Activated naive CD8-positive, alpha-beta T cell treated with anti-CD3 and anti-CD28 coated beads, Interleukin-2, amount 50 U/mL, for 24 hours (primary cell): ENCODE measurements at regions not wholly inside any gene's neighbourhood (a gene's known extent, or its start where the extent isn't known, plus 50 kb on each side); places are given as distances from the start of the nearest gene placed in this dataset.

ENCODE experiments used
- ATAC-seq: fragments of 150-1000 bp; cut with Tn5 transposase; one replicate; pipeline ENCODE4 v1.10.0; 2021
- DNase-seq: peaks from one replicate; pipeline ENCODE4 v3.0.0; 2021
- H3K27ac Mint-ChIP-seq: one replicate; pipeline ENCODE4 v1.8.0; 2021; ENCODE audit warnings: mild to moderate bottlenecking, mixed read lengths
- H3K27me3 Mint-ChIP-seq: one replicate; pipeline ENCODE4 v1.8.0; 2021; ENCODE audit warnings: mixed read lengths
- H3K36me3 Mint-ChIP-seq: one replicate; pipeline ENCODE4 v1.8.0; 2021; ENCODE audit warnings: low read depth, mixed read lengths
- H3K4me1 Mint-ChIP-seq: one replicate; pipeline ENCODE4 v1.8.0; 2021; ENCODE audit warnings: mixed read lengths
- H3K4me3 Mint-ChIP-seq: one replicate; pipeline ENCODE4 v1.8.0; 2021; ENCODE audit warnings: mild to moderate bottlenecking, moderate library complexity, mixed read lengths
- H3K9me3 Mint-ChIP-seq: one replicate; pipeline ENCODE4 v1.8.0; 2021; ENCODE audit warnings: mixed read lengths

- no peaks in the 10 kb centered on the region for H3K27me3 Mint-ChIP-seq
- ATAC-seq (no peak), DNase-seq (no peak)
- H3K4me3 Mint-ChIP-seq = no peak overlapping the region
- H3K36me3 Mint-ChIP-seq = no peaks in the 10 kb centered on the region
- H3K9me3 Mint-ChIP-seq = peaks cover 8% of the 10 kb centered on the region
- no peak overlapping the region for H3K27ac Mint-ChIP-seq
- no peaks in the 10 kb centered on the region for H3K4me1 Mint-ChIP-seq
These were observed 93.0 kb downstream of the PPP1R3A start for GRCh38 chr7:113825832-113826231.

DNA sequence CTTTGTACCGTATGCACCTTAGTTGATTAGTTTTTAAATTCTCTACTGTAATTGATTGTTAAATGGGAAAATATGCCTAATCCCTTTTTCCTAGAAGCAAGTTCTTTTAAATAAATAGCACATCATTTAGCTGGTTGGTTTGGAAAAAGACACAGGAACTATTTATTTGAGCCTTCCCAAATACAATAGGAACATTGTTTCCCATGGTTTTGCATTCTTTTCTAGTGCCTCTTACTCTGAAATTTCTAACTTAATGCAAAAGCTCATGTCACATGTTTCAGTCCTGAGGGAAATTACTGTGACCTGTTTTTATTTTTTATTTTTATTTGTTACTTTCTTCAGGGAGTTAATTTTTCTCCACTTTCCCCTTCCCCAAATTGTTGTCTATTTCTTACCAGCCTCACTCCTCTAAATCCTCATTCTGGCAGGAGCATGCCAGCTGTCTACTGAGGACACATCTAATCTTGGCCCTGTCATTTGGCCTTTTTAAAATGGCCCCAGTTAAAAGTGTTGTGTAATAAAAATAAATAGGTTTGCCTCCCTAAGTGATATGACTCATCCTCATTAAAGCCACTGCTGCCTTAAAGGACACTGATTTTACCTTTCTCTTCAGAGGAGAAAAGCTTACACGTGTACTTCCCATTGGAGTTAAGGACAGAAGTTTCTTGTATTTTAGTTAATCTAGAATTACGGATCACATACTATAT, 94.5 kb downstream of the PPP1R3A start:
- Mint-ChIP-seq H3K27me3 (no peaks in the 10 kb centered on the region), H3K27ac (no peak overlapping the region), H3K9me3 (peaks cover 8% of the 10 kb centered on the region), H3K36me3 (no peaks in the 10 kb centered on the region), H3K4me3 (no peak overlapping the region), H3K4me1 (no peaks in the 10 kb centered on the region)
- DNase-seq (no peak), ATAC-seq (no peak)

DNA sequence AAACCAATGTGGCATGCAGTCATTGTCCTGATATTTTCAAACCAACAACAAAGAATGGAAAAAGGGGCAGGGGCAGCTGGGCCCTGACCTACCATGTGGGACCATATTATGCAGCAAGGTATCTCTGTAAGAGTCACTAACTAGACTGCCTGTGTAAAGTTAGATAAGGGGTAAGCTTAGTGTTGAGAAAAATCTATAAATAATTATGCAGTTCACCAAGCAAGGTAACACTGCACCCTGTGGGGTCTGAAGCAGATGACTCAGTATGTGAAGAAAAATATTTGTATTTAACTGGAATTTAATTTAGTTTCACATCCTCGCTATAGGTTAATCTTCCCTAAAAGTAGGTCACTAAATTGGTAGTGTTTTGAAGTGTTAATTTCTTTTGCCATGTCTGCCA, 99.3 kb downstream of the PPP1R3A start:
- Mint-ChIP-seq H3K4me1 (no peaks in the 10 kb centered on the region), H3K4me3 (no peak overlapping the region), H3K27ac (no peak overlapping the region), H3K9me3 (no peaks in the 10 kb centered on the region), H3K36me3 (no peaks in the 10 kb centered on the region), H3K27me3 (no peaks in the 10 kb centered on the region)
- DNase-seq = no peak
- no peak for ATAC-seq

GRCh38 chr7:113816639-113817038, 102.2 kb downstream of the PPP1R3A start:
- ATAC-seq (no peak), DNase-seq (no peak)
- Mint-ChIP-seq H3K27ac (no peak overlapping the region), H3K27me3 (no peaks in the 10 kb centered on the region), H3K4me3 (no peak overlapping the region), H3K4me1 (no peaks in the 10 kb centered on the region), H3K36me3 (no peaks in the 10 kb centered on the region), H3K9me3 (no peaks in the 10 kb centered on the region)

DNA sequence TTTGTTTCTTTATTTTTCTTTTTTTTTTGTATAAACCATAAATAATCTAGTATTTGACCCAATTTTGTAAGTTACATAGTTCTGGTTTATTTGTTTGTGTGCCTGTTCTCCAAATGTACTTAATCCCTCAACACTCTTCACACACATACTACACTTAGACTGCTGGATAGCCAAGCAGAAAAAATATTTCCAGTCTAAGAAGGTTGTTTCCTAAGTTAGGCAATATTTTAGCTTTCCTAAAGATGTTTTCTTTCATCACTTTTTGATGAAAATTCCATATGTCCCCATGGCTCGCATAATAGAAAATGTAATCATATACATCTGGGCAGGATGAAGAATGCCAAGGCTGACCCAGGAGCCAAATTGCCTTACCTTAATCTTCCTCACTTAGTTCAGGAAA, 105.3 kb downstream of the PPP1R3A start:
- no peaks in the 10 kb centered on the region for H3K27me3 Mint-ChIP-seq
- no peaks in the 10 kb centered on the region for H3K36me3 Mint-ChIP-seq
- no peak overlapping the region for H3K4me3 Mint-ChIP-seq
- ATAC-seq (no peak), DNase-seq (no peak)
- H3K4me1 Mint-ChIP-seq = no peaks in the 10 kb centered on the region
- H3K27ac Mint-ChIP-seq = no peak overlapping the region
- peaks cover 4% of the 10 kb centered on the region for H3K9me3 Mint-ChIP-seq

DNA sequence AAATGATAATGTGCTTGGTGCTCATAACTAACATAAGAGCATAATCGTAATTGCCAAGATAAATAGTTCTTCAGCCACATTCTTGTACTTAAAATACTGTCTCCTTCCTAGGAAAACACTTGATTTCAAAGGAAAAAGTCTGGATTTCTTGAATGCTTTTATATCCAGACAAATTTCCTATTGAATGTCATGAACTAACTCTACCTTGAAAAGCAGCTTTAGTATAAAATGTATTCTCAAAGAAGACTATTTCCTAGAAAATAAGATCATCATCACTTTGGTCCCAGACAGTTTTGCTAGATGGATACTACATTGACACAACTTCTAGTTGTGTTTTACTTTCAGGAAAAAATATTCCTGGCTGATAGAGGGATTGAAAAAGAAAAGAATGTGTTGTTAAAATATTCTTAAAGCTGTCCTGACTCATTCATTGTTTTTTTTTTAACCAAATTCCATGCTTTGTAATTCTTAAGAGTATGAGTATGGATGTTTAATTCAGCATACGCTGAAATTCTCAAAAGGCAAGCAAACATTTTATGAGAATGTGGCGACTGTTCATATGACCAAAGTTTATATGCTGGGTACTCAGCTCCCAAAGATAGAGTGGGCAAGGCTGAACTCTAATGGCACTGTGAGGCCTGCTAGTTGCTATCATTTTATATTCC, 106.1 kb downstream of the PPP1R3A start:
- Mint-ChIP-seq H3K27ac (no peak overlapping the region), H3K9me3 (peaks cover 4% of the 10 kb centered on the region), H3K27me3 (no peaks in the 10 kb centered on the region), H3K36me3 (no peaks in the 10 kb centered on the region), H3K4me3 (no peak overlapping the region), H3K4me1 (no peaks in the 10 kb centered on the region)
- DNase-seq = no peak
- ATAC-seq = no peak

GRCh38 chr7:113810080-113810744, 108.6 kb downstream of the PPP1R3A start:
- Mint-ChIP-seq H3K36me3 (no peaks in the 10 kb centered on the region), H3K4me3 (no peak overlapping the region), H3K27me3 (no peaks in the 10 kb centered on the region), H3K4me1 (no peaks in the 10 kb centered on the region), H3K27ac (no peak overlapping the region), H3K9me3 (peaks cover 4% of the 10 kb centered on the region)
- DNase-seq (no peak), ATAC-seq (peak; percentile 33)

GRCh38 chr7:113809581-113809980, 109.2 kb downstream of the PPP1R3A start:
- Mint-ChIP-seq H3K4me3 (no peak overlapping the region), H3K27ac (no peak overlapping the region), H3K4me1 (no peaks in the 10 kb centered on the region), H3K36me3 (no peaks in the 10 kb centered on the region), H3K9me3 (peaks cover 4% of the 10 kb centered on the region), H3K27me3 (no peaks in the 10 kb centered on the region)
- ATAC-seq (no peak), DNase-seq (no peak)

DNA sequence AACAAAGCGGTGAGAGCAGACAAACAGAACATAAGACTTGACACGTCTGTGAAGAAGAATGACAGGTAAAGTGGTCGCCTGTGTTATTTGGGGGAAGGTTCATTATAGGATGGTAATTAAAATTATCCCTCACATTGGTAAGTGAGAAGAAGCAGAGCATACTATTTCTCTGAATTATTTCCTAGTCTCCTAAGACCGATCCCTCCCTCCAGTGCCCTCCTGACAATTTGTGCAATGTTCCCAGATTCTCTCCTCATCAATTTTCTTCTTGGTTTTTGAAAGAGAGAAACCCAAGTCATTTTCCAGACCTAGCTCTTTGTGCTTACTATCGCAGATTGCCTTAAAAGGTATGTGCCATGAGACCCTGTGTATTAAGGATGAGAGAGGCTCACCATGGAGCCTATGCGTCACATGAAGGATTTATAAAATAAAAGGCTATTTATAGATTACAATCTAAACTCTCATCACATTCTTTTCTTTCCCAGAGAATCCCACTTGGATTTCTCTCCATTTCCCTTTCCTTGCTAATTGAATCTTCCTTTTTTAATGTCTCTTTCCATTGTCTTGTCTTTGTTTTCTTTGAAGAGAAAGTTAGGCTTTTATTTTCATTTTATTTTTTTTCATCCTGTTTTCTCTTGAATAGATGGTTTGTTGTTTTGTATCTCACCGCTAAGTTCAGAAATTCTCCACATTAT, 112.0 kb downstream of the PPP1R3A start:
- peaks cover 4% of the 10 kb centered on the region for H3K9me3 Mint-ChIP-seq
- no peak overlapping the region for H3K27ac Mint-ChIP-seq
- no peaks in the 10 kb centered on the region for H3K4me1 Mint-ChIP-seq
- H3K27me3 Mint-ChIP-seq = no peaks in the 10 kb centered on the region
- no peaks in the 10 kb centered on the region for H3K36me3 Mint-ChIP-seq
- H3K4me3 Mint-ChIP-seq = no peak overlapping the region
- ATAC-seq = no peak
- no peak for DNase-seq

- no peak overlapping the region for H3K27ac Mint-ChIP-seq
- H3K36me3 Mint-ChIP-seq = no peaks in the 10 kb centered on the region
- H3K4me1 Mint-ChIP-seq = no peaks in the 10 kb centered on the region
- no peaks in the 10 kb centered on the region for H3K27me3 Mint-ChIP-seq
- no peak overlapping the region for H3K4me3 Mint-ChIP-seq
- no peak for DNase-seq
- no peak for ATAC-seq
- H3K9me3 Mint-ChIP-seq = peaks cover 4% of the 10 kb centered on the region
These were observed 112.8 kb downstream of the PPP1R3A start for GRCh38 chr7:113805976-113806375.

DNA sequence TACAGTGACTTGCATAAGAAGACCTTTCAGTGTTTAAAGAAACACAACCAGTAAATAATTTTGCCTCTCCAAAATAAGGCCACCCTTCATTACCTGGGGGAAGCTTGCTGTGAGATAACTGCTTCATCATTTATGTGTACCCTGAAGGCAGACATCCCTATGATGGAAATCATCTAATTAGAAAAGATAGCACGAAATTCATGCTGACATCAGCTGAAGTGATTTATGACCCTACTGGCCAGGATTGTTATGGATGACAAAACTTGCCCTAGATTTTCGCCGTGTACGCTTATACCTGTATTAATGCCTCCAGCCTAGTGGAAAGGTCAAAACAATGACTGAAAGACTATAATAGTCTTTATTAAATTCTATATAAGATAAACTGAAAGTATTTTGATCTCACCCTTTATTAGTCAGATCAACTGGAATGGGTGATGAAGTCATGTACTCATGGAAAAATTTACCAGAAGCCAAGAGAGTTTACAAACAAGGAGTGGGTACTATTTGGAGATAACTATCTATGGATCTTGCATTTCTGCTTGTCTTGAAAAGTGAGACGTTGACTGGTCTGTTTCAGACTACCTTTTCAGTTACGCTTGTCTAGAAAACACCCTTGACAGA, 114.2 kb downstream of the PPP1R3A start:
- Mint-ChIP-seq H3K4me1 (no peaks in the 10 kb centered on the region), H3K36me3 (no peaks in the 10 kb centered on the region), H3K27me3 (no peaks in the 10 kb centered on the region), H3K27ac (no peak overlapping the region), H3K9me3 (no peaks in the 10 kb centered on the region), H3K4me3 (no peak overlapping the region)
- DNase-seq (no peak), ATAC-seq (no peak)

- DNase-seq = no peak
- no peaks in the 10 kb centered on the region for H3K27me3 Mint-ChIP-seq
- ATAC-seq = no peak
- H3K4me3 Mint-ChIP-seq = no peak overlapping the region
- no peaks in the 10 kb centered on the region for H3K4me1 Mint-ChIP-seq
- H3K27ac Mint-ChIP-seq = no peak overlapping the region
- H3K9me3 Mint-ChIP-seq = no peaks in the 10 kb centered on the region
- no peaks in the 10 kb centered on the region for H3K36me3 Mint-ChIP-seq
These were observed 117.1 kb downstream of the PPP1R3A start for GRCh38 chr7:113801751-113802150.

GRCh38 chr7:113800826-113801225, 118.0 kb downstream of the PPP1R3A start:
- Mint-ChIP-seq H3K36me3 (no peaks in the 10 kb centered on the region), H3K27ac (no peak overlapping the region), H3K4me3 (no peak overlapping the region), H3K9me3 (no peaks in the 10 kb centered on the region), H3K4me1 (no peaks in the 10 kb centered on the region), H3K27me3 (no peaks in the 10 kb centered on the region)
- DNase-seq (no peak), ATAC-seq (no peak)

GRCh38 chr7:113799896-113800295, 118.9 kb downstream of the PPP1R3A start:
- Mint-ChIP-seq H3K4me1 (no peaks in the 10 kb centered on the region), H3K27me3 (no peaks in the 10 kb centered on the region), H3K9me3 (no peaks in the 10 kb centered on the region), H3K27ac (no peak overlapping the region), H3K36me3 (no peaks in the 10 kb centered on the region), H3K4me3 (no peak overlapping the region)
- ATAC-seq (no peak), DNase-seq (no peak)
